Activated CD4-positive, alpha-beta T cell treated with anti-CD3 and anti-CD28 coated beads, Interleukin-2, amount 10 ng/mL, durations not matched to agents 24 days and 14 days (primary cell): ENCODE measurements at regions not wholly inside any gene's neighbourhood (a gene's known extent, or its start where the extent isn't known, plus 50 kb on each side); places are given as distances from the start of the nearest gene placed in this dataset.
"Not testable (repeated sequence)": the region's sequence is repeated elsewhere in the genome, so short reads cannot be mapped to it uniquely, and the experiment has no call there.

Experiments used
- DNase-seq: peaks from one replicate; pipeline ENCODE4 v3.0.0; 2022
- H3K27ac Mint-ChIP-seq: one replicate; pipeline ENCODE4 v1.8.0; 2022; ENCODE audit warnings: mild to moderate bottlenecking, mixed read lengths
- H3K27me3 Mint-ChIP-seq: one replicate; pipeline ENCODE4 v1.8.0; 2022; ENCODE audit warnings: mixed read lengths
- H3K36me3 Mint-ChIP-seq: one replicate; pipeline ENCODE4 v1.8.0; 2022; ENCODE audit warnings: low read depth, mild to moderate bottlenecking, mixed read lengths
- H3K4me1 Mint-ChIP-seq: one replicate; pipeline ENCODE4 v1.8.0; 2021; ENCODE audit warnings: mixed read lengths
- H3K4me3 Mint-ChIP-seq: one replicate; pipeline ENCODE4 v1.8.0; 2022; ENCODE audit warnings: mild to moderate bottlenecking, moderate library complexity, mixed read lengths
- H3K9me3 Mint-ChIP-seq: one replicate; pipeline ENCODE4 v1.8.0; 2021; ENCODE audit warnings: mixed read lengths
- intact Hi-C: fragments of 100-400 bp; cut with micrococcal nuclease; formaldehyde crosslinking; loops from one replicate; pipeline ENCODE4 v1.15.1; 2023

DNA sequence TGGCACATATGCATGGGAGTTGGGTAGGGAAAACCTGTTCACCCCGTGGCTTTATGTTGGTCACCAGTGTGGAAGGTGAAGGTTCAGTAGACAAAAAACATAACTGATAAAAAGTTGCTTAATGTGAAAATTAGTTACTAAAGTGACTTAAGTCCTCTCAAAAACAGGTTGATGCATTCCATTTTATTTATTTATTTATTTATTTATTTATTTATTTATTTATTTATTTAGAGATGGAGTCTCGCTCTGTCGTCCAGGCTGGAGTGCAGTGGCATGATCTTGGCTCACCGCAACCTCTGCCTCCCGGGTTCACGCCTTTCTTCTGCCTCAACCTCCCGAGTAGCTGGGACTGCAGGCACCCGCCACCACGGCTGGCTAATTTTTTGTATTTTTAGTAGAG, 541.0 kb downstream of the DCDC2C start:
- DNase-seq, intact Hi-C loops, H3K4me1 Mint-ChIP-seq, H3K36me3 Mint-ChIP-seq, H3K27ac Mint-ChIP-seq, H3K27me3 Mint-ChIP-seq, H3K4me3 Mint-ChIP-seq: not testable (repeated sequence)
- H3K9me3 Mint-ChIP-seq, result peaks cover 19% of the 10 kb centered on the region

DNA sequence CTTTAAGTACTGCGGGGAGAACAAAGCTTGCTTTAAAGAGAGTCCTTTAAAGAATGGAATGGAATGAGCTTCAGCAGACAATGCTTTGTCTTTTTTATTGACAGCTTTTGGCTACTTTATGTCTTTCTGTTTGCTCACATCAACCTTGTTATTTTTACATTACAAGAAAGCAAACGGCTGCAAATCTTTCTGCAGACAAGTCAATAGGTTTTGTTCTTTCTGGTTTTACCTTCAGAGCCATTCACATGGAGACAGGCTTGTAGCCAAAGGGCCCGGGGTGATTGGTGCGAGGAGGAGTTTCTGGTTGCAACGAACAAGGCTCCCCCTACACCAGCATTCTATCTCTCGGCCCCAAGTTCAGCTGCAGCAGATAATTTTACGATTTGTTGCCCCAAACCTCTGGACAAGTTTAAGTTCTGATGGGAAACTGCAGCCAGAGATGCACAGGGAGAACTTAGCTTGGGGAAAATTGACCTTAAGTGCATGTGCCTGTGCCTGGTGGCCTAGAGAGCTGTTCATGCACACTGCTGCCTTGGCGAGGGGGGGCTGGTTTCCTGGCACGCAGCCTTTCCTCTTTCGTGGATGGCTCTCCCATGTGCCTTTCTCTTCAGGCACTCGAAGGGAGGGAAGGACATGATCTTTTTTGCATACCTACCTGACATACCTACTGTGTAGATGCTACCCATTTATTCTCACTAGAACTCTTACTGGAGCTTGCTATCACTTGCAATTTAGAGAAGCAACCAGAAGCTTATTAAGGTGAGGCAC, 543.2 kb downstream of the DCDC2C start:
- no peaks in the 10 kb centered on the region for H3K36me3 Mint-ChIP-seq

DNA sequence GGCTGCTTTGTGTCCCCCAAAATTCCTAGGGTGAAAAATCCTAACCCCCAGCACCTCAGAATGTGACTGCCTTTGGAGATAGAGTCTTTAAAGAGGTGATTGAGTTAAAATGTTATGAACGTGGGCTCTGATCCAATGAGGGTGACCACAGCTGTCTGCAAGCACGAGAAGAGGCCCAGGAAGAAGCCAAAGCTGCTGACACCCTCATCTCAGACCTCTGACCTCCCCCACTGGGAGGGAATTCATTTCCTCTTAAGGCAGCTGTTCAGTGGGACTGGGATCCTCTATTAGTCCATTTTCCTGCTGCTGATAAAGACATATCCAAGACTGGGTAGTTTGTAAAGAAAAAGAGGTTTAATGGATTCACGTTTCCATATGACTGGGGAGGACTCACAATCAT, 544.4 kb downstream of the DCDC2C start:
- no peak overlapping the region for H3K27ac Mint-ChIP-seq
- intact Hi-C loops, result no loop called here
- DNase-seq, result no peak
- peaks cover 11% of the 10 kb centered on the region for H3K9me3 Mint-ChIP-seq
- no peaks in the 10 kb centered on the region for H3K4me1 Mint-ChIP-seq
- H3K27me3 Mint-ChIP-seq, result no peaks in the 10 kb centered on the region
- H3K4me3 Mint-ChIP-seq, result no peak overlapping the region
- H3K36me3 Mint-ChIP-seq, result no peaks in the 10 kb centered on the region

More for the DNA sequence above, 543.2 kb downstream of the DCDC2C start:
- Mint-ChIP-seq H3K27ac (no peak overlapping the region), H3K4me3 (no peak overlapping the region), H3K27me3 (no peaks in the 10 kb centered on the region), H3K9me3 (peaks cover 13% of the 10 kb centered on the region), H3K4me1 (no peaks in the 10 kb centered on the region)
- no peak for DNase-seq
- intact Hi-C loops, result no loop called here

DNA sequence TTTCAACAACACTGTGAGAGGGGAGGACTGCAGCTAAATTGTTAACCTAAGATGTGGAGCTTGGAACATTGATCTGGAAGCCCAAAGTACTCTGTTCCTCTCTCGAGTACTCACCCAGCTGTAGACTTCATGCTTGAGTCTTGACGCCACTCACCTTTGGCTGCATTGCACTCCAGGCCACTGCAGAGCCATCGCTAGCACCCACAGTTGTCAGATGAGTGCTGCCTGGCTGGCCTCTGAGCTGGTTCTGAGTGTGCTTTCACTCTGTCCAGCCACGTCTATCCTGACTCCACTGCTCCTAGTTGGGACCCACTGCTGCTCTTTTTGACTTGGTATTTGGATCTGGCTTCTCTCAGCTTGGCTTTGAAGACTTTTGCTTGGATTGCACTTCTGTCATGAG, 552.1 kb downstream of the DCDC2C start:
- H3K36me3 Mint-ChIP-seq, result no peaks in the 10 kb centered on the region
- intact Hi-C loops, result no loop called here
- H3K9me3 Mint-ChIP-seq, result no peaks in the 10 kb centered on the region
- no peak overlapping the region for H3K4me3 Mint-ChIP-seq
- H3K27ac Mint-ChIP-seq, result no peak overlapping the region
- H3K27me3 Mint-ChIP-seq, result no peaks in the 10 kb centered on the region
- DNase-seq, result no peak
- no peaks in the 10 kb centered on the region for H3K4me1 Mint-ChIP-seq

DNA sequence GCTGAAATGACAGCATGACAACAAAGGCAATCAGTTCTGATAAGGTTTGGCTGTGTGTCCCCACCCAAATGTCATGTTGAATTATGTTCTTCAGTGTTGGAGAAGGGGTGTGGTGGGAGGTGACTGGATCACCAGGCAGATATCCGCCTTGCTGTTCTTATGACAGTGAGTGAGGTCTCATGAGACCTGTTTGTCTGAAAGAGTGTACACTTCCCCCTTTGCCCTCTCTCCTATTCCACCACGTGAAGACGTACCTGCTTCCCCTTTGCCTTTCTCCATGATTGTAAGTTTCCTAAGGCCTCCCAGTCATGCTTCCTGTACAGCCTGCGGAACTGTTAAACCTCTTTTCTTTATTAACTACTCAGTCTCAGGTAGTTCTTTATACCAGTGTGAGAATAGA, 553.0 kb downstream of the DCDC2C start:
- Mint-ChIP-seq H3K9me3 (no peaks in the 10 kb centered on the region), H3K4me1 (no peaks in the 10 kb centered on the region), H3K36me3 (no peaks in the 10 kb centered on the region), H3K27ac (no peak overlapping the region), H3K27me3 (no peaks in the 10 kb centered on the region), H3K4me3 (no peak overlapping the region)
- DNase-seq, result no peak
- intact Hi-C loops, result no loop called here

DNA sequence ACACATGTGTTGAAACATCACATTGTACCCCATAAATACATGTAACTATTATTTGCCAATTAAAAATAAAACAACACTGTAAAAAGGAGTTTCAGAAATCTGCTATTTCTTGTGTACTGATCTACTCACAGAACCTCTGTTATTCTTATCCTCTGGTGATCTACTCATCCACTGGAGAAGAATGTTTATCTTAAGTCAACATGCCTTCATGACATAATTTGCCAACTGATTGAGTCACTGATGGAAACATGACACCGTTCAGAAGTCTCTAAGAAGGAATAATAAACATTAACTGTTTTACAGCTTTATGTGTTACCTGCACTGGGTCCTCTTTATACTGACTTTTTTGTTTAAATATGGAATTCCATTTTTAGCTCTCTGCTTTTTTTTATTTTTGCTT, 555.2 kb downstream of the DCDC2C start:
- H3K4me1 Mint-ChIP-seq, result no peaks in the 10 kb centered on the region
- intact Hi-C loops, result no loop called here
- no peak overlapping the region for H3K27ac Mint-ChIP-seq
- no peaks in the 10 kb centered on the region for H3K36me3 Mint-ChIP-seq
- no peaks in the 10 kb centered on the region for H3K9me3 Mint-ChIP-seq
- DNase-seq, result no peak
- H3K4me3 Mint-ChIP-seq, result no peak overlapping the region
- H3K27me3 Mint-ChIP-seq, result no peaks in the 10 kb centered on the region

DNA sequence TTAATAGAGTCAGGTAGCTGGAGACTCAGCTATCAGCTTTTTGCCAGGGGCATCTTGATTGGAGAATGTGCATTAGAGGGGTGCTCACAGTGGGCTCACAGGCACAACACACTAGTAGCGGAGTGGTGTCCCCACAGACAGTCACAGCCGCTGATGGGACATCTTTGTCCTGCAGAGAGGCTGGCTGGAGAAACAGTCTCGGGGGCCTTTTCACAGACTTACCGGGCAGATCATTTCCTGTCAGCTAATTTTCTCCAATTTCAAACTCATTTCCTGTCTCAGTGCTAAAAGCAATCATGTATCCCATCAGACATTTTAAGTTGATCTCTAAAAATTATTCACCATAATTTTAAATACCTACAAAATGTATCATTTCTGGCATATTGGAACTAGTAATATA, 562.6 kb downstream of the DCDC2C start:
- no peaks in the 10 kb centered on the region for H3K36me3 Mint-ChIP-seq
- DNase-seq, result no peak
- no peaks in the 10 kb centered on the region for H3K27me3 Mint-ChIP-seq
- no peak overlapping the region for H3K4me3 Mint-ChIP-seq
- intact Hi-C loops, result no loop called here
- H3K27ac Mint-ChIP-seq, result no peak overlapping the region
- no peaks in the 10 kb centered on the region for H3K4me1 Mint-ChIP-seq
- H3K9me3 Mint-ChIP-seq, result no peaks in the 10 kb centered on the region

DNA sequence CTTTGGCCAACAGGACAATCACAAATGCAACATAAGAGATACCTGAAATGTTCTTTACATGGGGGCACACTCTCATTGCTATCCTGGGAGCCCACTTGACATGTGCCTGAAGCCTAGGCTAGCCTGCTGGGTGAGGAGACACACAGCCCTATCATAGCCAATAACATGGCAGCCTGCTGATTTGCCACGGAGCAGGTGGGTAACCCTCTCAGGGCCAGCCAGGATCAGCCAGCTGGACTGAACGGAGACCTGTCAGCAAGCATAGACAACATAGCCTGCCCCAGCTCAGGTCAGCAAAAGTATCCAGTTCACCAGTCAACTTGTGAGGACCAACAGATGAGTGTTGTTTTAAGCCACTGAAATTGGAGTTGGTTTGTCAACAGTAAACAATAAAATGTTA, 566.5 kb downstream of the DCDC2C start:
- intact Hi-C loops, result no loop called here
- no peak overlapping the region for H3K4me3 Mint-ChIP-seq
- H3K36me3 Mint-ChIP-seq, result no peaks in the 10 kb centered on the region
- no peak for DNase-seq
- H3K27me3 Mint-ChIP-seq, result no peaks in the 10 kb centered on the region
- H3K9me3 Mint-ChIP-seq, result no peaks in the 10 kb centered on the region
- no peaks in the 10 kb centered on the region for H3K4me1 Mint-ChIP-seq
- H3K27ac Mint-ChIP-seq, result no peak overlapping the region

DNA sequence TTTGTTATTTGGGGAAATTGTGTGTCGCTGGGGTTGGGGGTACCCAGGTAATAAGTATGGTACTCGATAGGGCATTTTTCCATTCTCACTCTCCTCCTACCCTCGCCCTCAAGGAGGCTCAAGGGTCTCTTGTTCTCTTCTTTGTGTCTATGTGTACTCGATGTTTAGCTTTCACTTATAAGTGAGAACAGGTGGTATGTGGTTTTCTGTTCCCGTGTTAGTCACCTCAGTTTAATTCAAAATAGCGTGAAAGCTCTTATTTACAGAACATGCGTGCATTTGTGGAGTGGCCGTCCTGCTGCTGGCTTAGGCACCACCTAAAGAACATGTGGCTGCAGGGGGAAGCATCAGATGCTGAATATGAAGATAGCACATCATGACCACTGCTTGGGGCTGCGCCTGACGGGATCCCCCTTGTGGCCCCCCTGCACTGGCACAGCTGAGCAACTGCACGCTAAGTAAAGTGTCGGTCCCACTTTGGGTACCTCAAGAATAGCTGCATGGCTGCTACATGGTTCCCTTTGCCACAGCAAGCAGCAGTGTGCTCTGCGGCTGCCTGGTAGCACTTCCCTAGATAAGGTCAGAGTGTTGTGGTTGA, 569.0 kb downstream of the DCDC2C start:
- no peak overlapping the region for H3K4me3 Mint-ChIP-seq
- intact Hi-C loops, result no loop called here
- no peak overlapping the region for H3K27ac Mint-ChIP-seq
- no peak for DNase-seq
- H3K36me3 Mint-ChIP-seq, result no peaks in the 10 kb centered on the region
- H3K4me1 Mint-ChIP-seq, result no peaks in the 10 kb centered on the region
- peaks cover 5% of the 10 kb centered on the region for H3K9me3 Mint-ChIP-seq
- H3K27me3 Mint-ChIP-seq, result no peaks in the 10 kb centered on the region

DNA sequence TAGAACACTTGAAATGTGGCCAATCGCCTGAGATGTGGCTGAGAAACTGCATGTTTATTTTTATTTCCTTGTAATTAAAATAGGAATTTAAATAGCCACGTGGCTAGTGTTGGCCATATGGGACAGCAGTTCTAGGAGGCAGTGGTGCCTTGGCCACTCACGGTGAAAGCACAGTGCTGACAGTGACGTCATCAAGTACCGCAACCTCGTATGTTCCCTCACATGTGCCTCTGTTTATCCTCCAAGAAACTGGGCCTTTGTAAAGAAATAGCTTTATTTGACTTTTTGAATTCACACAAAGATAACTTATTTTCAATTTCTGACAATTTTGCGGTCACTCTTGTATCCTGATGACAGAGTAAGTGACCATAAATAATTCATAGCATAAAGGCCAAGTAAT, 575.0 kb downstream of the DCDC2C start:
- intact Hi-C loops, result no loop called here
- Mint-ChIP-seq H3K4me1 (no peaks in the 10 kb centered on the region), H3K4me3 (no peak overlapping the region), H3K27ac (no peak overlapping the region), H3K27me3 (no peaks in the 10 kb centered on the region), H3K36me3 (no peaks in the 10 kb centered on the region), H3K9me3 (peaks cover 9% of the 10 kb centered on the region)
- DNase-seq, result no peak

DNA sequence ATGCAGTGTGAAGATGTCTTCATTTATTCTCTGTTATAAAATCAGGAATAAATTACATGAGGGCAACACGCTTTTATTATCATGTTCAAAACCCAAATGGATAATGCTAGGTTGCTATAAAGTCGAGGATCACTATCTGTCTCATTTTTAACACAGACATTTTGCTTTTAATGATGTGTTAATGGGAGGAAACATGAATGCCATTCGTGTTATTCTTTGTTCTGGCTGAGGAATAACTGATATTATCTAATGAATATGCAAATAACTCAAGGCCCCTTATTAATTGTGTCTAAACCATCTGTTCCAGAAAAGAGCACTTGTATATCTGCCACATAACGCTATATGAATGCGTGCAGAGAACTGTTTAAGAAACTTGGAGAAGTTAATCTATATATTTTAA, 576.1 kb downstream of the DCDC2C start:
- Mint-ChIP-seq H3K27me3 (no peaks in the 10 kb centered on the region), H3K9me3 (peaks cover 9% of the 10 kb centered on the region), H3K4me1 (no peaks in the 10 kb centered on the region), H3K4me3 (no peak overlapping the region), H3K27ac (no peak overlapping the region), H3K36me3 (no peaks in the 10 kb centered on the region)
- intact Hi-C loops, result no loop called here
- no peak for DNase-seq

DNA sequence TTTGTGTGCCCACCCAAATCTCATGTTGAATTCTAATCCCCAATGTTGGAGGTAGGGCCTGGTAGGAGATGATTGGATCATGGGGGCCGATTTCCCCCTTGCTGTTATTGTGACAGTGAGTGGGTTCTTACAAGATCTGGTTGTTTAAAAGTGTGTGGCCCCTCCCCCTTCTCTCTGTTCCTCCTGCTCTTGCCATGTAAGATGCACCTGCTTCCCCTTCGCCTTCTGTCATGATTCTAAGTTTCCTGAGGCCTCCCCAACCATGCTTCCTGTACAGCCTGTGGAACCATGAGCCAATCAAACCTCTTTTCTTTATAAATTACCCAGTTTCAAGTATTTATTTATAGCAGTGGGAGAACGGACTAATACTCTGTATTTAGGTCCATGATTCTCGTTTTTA, 588.1 kb downstream of the DCDC2C start:
- Mint-ChIP-seq H3K9me3 (no peaks in the 10 kb centered on the region), H3K27ac (no peak overlapping the region), H3K4me3 (no peak overlapping the region), H3K36me3 (no peaks in the 10 kb centered on the region), H3K4me1 (no peaks in the 10 kb centered on the region), H3K27me3 (no peaks in the 10 kb centered on the region)
- DNase-seq, result no peak
- intact Hi-C loops, result no loop called here

DNA sequence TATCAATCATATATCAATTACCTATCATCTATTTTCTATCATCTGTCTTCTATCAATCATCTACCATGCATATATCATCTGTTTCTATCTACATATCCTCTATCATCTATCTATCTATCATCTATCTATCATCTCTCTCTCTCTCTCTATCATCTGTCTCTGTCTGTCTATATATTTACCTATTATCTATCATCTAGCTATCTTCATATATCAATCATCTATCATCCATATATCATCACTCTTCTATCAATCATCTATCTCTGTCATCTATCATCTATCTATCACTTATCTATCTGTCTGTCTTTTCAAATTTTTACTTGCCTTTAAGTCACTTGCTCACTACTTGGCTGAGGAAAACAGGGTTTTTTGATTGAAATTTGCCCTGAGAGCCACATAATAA, 592.3 kb downstream of the DCDC2C start:
- no peak for DNase-seq
- H3K4me3 Mint-ChIP-seq, result no peak overlapping the region
- peaks cover 4% of the 10 kb centered on the region for H3K9me3 Mint-ChIP-seq
- H3K4me1 Mint-ChIP-seq, result no peaks in the 10 kb centered on the region
- no peaks in the 10 kb centered on the region for H3K27me3 Mint-ChIP-seq
- intact Hi-C loops, result no loop called here
- H3K27ac Mint-ChIP-seq, result no peak overlapping the region
- H3K36me3 Mint-ChIP-seq, result no peaks in the 10 kb centered on the region

DNA sequence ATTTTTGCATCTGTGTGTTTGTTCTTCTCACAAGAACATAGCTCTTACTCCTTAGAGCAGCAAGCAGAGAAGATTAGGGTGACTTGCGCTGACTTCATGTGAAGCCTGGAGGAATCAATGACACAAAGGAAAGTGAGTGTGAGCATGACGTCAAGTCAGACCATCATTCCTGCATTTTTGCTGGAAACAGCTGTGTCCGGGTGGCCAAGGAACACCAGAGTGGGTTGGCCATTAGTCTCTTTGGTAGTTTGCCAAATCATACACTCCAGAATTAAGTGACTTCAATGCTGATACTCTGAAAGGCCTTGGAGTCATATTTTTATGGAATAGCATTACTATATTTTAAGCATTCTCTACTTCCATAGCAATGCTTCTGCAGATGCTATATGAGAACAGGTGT, 597.2 kb downstream of the DCDC2C start:
- intact Hi-C loops, result no loop called here
- DNase-seq, result no peak
- Mint-ChIP-seq H3K27me3 (no peaks in the 10 kb centered on the region), H3K27ac (no peak overlapping the region), H3K4me1 (no peaks in the 10 kb centered on the region), H3K36me3 (no peaks in the 10 kb centered on the region), H3K9me3 (peaks cover 9% of the 10 kb centered on the region), H3K4me3 (no peak overlapping the region)

DNA sequence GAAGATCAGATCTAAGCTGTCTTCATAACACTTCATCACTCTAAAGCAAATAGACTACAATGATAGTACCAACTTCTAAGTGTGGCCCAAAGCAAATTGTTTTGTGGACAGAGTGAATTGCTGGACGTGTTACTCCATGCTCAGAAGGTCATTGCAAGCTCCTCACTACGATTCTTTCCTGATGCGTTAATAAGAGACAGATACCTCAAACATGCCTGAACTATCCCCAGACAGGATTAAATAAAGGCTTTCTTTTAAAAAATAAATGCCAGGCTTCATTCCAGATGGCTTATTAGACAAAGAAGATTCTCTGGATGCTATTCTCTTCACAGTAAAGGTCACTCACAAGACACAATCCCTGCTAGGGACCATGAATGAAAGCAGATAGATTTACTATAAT, 621.2 kb downstream of the DCDC2C start:
- intact Hi-C loops, result no loop called here
- no peak for DNase-seq
- Mint-ChIP-seq H3K27ac (no peak overlapping the region), H3K4me3 (no peak overlapping the region), H3K27me3 (no peaks in the 10 kb centered on the region), H3K9me3 (no peaks in the 10 kb centered on the region), H3K36me3 (no peaks in the 10 kb centered on the region), H3K4me1 (no peaks in the 10 kb centered on the region)
